NOMO-1 (cell line): ENCODE measurements at regions not wholly inside any gene's neighbourhood (a gene's known extent, or its start where the extent isn't known, plus 50 kb on each side); places are given as distances from the start of the nearest gene placed in this dataset.

Experiments used
- DNase-seq, 2 experiments: peaks; one replicate each; lab custom pipeline; 2025; ENCODE audit not compliant: unreplicated experiment in 2 of 2; lab: John Stamatoyannopoulos, UW

DNA sequence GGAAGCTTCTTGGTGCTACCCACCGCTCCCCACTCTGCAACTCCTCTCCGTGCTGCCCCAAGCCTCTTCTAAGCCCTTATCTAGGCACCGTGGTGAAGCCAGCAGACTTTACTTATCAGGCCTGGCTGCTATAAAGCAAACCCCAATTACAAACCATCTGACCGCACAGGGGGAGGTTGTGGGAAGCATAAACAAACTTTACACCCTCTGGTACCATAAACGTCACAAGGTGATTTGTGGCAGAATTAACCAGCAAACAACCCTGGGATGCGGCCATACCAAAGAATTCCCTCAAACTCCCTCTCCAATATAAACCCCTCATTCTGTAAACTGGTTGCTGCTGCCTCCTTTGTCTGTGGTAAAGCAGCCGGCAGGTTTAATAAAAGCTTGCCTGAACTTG, 55.2 kb downstream of the MAGEC2 start:
- no peak for DNase-seq

DNA sequence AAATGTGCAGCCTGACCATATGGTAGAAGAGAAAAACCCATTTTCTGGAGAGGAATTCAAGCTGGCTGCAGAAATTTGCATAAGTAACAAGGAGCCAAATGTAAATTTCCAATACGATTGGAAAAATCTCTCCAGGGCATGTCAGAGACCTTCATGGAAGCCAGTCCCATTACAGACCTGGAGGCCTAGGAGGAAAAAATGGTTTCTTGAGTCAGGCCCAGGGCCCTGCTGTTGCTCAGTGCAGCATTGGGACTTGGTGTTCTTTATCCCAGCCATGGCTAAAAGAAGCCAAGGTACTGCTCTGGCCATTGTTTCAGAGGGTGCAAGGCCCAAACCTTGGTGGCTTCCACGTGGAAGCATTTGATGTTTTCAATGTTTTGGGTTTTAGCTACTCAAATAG, 70.6 kb downstream of the MAGEC2 start:
- DNase-seq = no peak

DNA sequence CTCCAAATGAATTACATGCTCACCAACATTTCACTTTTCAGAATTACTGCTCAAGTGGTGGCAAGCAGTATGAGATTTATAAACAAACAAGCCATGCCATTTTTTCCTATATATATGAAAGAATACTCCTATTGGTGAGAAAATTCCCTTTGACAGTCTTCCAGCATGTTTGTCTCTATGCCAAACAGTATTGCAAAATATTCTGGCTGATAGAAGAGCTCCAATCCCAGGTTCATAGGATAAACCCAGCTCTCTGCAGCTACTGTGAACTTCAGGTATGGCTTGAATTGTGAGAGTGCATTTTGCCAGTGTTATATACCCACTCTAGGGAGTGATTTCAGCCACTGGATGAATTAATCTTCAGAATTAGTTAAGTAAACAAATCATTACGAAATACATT, 108.8 kb downstream of the MAGEC2 start:
- DNase-seq = no peak

DNA sequence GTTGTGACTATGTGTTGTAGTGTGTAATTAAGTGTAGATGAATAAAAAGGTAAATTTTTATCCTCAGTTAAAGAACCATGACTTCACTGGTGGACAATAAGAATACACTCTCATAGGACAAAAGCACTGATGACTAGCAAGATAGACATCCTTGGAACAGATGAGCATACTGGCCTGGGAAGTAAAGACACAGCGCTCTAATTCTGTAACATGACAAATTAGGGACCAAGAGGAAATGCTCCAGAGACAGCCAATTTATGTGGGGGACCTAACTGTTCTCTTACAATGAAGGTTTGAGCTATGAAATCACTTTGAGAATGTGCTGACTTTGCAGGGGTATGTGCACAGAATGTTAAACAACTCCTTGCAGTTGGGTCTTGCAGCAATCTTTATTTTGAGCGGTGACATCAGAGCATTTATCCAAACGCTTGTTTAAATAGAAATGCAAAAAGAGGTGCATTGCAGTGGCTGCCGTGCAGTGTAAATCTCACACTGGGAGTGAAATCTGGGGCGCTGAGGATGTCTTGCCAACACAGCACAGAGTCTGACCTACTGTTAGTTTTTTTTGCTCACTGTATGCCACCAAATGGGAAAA, 109.3 kb downstream of the MAGEC2 start:
- DNase-seq = no peak

DNA sequence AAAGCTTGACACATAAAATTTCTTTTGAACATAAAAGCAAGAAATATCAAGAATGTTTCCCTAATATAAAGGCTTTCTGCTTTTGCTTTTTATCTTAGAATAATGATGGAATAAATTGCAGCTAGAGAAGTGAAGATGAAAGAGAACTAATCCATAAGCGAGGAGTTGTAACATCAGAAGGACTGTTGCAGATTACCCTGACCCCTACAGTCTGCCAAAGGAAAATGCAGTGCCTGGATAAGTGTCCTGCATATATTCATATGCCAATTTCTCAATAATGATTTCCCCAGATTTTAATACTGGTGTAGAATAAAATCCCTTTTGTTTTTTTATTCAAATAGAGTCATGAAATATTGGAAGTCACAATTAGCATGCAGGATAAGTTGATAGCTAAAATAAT, 115.9 kb downstream of the MAGEC2 start:
- no peak for DNase-seq

DNA sequence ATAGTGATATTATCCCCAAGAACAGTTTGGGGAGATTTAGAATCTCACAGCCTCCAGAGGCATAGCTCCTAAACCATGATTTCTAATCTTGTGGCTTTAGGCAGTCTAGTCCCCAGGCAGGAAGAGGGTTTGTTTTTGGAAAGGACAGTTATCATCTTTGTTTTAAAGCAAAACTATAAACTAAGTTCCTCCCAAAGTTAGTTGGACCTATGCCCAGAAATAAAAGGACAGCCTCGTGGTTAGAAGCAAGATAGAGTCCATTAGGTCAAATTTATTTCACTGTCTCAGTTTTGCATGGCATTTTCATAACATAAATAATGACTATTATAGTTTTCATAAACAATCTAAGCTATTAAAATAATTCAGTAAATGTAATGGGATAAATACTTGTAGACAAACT, 120.5 kb downstream of the MAGEC2 start:
- no peak for DNase-seq

DNA sequence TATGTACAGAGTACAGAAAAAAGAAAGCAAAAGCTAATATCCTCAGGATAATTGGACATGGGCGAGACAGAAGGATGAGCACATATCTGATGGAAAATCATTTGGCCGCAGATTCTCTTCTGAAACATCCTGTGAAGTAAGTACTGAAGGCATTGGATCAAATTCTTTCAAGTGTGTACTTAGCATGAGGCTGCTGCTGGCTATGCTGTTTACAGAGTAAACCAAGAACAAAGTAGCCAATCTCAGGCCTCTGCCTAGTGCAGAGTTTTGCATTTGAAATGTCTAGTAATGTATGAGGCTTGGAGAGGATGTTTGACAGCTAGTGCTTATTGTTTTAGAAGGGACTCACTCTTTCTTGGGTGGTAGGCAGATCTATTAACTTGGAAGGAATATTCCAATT, 128.5 kb downstream of the MAGEC2 start:
- DNase-seq = no peak

DNA sequence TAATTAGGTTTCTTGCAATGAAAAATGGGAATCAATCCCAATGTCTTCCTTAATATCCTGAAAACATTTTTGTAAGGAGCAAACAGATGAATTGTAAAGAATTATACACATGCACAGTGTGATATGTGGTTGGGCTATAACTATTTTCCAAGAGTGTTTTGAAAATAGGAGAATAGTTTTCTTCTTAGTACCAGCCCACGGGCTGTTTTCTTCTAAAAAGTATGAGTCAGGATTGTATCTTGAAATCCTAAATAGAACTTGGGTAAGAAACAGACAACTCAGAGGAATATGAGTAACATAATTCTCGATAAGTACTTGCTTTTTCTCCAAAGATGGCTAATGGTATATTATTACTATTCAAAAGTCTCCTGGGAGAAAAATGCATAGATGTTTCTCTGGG, 136.7 kb downstream of the MAGEC2 start:
- DNase-seq = no peak

DNA sequence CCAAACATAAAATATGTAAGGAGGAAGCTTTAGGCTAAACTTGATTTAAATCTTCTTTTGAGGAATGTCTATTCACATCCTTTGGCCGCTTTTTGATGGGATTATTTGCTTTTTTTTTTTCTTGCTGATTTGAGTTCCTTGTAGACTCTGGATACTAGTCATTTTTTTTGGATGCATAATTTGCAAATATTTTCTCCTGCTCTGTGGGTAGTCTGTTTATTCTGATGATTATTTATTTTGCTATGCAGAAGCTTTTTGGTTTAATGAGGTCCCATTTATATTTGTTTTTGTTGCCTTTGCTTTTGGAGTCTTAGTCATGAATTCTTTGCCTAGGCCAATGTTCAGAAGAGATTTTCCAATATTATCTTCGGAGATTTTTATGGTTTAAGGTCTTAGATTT, 144.9 kb downstream of the MAGEC2 start:
- DNase-seq = no peak

DNA sequence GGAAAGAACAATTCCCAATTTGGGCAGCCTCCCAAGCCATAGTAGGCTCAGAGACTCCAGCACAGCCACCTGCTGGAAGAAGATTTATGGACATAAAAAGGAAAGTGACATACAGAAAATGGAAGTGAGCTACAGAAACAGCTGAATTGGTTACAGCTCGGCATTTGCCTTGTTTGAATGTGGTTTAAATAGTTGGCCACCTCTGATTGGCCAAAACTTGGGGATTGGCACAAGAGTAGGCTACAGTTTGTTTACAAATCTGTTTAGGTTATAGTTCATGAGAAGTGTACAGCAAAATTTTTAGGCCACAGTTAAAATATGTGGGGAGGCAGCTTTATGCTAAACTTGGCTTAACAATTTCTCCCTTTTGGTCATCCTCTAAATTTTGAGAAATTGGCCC, 150.4 kb downstream of the MAGEC1 start:
- no peak for DNase-seq

DNA sequence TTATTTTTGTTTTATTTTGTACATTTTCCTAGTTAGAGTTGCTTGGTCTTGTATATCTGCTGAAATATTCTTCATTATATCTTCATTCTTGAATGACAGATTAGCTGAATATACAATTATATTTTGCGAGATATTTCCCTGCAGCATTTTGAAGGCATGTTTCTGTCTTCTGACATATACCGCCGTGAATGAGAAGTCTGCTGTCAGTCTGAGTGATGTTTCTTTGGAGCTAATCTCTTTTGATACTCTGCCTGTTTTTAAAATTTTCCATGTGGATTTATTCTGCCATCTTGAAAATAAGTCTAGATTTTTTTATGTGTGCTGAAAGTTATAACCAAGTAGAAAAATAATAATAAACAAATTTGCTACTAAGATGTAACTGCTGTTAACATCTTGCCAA, 148.5 kb downstream of the MAGEC1 start:
- no peak for DNase-seq

DNA sequence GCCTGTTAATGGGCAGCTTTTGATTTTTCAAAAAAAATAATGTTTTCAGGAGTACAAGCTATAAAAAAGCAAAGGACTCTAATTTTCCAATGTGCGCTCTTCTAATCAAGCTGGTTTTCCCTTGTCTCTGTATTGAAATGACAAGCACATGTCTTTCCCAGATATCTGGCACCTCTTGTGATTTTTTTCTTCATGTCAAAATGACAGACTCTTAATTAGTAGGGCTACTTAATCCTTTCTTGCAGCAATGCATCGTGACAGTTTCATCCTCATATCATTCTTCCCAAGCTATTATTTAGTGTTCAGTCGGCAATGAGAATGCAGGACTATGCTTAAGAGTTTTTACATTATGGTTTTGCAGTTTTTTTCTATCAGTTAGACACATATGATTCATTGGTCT, 139.5 kb downstream of the MAGEC1 start:
- DNase-seq = no peak

DNA sequence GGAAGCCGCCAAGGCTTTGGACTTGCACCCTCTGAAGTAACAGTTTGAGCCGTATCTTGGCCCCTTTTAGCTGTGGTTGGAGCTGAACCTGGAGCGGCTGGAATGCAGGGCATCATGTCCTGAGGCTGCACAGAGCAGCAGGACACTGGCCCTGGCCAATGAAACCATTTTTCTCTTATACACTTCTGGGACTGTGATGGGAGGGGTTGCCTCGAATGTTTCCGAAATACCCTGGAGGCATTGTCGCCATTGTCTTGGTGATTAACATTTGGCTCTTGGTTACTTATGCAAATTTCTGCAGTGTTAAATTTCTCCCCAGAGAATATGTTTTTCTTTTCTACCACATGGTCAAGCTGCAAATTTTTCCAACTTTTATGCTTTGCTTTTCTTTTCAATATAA, 137.2 kb downstream of the MAGEC1 start:
- no peak for DNase-seq

DNA sequence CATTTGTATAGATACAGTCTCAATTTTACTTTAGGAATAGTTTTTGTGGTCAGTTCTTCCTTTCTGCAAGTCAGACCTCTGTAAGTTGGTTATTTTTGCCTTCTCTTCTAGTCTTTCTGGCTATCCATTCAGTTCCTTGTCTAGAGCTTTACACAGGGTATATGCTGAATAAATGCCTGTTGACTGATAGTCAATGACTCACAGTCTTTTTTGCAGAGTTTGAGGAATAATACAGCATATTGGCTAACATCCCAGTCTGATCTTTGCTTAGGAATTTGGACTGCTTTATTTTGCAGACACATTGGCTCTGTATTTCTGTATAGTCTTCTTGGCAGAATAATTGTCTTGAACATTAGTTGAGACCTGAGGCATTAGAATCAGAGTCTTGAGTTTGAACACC, 132.4 kb downstream of the MAGEC1 start:
- DNase-seq = no peak

DNA sequence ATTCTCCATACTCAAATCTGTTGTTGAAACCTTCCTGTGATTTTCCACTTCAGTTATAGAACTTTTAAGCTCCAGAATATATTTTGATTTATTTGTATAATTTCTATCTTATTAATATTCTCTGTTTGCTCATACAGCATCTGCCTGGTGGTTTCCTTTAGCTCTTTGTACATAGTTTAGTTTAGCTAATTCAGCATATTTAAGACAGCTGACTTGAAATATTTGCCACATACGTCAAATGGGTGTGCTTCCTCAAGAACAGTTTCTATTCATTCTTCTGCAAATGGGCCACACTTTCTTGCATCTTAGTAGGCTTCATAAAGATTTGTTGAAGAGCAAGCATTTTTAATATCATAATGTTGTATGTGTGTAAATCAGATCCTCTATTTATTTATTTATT, 101.8 kb downstream of the MAGEC1 start:
- no peak for DNase-seq

DNA sequence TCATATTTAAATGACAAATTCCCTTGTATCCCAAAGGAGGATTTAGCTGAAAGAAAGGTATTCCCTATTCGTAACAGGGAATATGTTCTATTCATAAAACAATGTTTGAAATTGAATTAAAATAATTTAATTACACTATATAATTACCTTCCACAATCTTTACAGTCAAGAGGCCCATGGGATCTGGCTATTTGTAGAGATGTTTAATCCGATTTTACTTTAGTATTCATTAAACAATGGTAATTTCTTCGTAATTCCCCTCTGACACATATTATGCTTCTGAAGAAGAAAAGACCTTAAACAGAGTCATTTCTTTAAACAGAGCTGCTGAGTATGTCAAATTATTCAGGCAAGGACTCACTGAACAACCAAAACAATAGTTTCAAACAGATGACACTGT, 98.8 kb downstream of the MAGEC1 start:
- peak in 1 of 2 experiments; percentile 0 for DNase-seq

DNA sequence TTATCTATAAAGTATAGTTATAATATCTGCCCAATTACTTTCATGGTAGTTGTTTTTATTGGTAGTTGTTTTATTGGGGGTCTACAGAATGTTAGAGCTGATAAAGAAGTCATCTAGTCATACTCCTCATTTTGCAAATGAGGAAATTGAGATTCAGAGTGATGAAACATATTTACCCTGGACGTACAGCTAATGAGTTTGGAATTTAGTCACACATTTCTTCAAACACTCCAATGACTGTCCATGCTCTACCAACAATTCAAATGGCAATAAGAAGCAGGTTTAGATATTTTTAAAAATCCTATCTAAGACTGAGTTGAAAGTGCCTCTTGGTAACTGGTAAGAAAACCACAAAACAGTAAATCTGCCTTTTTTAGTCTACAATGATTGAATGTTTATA, 98.2 kb downstream of the MAGEC1 start:
- DNase-seq = no peak

DNA sequence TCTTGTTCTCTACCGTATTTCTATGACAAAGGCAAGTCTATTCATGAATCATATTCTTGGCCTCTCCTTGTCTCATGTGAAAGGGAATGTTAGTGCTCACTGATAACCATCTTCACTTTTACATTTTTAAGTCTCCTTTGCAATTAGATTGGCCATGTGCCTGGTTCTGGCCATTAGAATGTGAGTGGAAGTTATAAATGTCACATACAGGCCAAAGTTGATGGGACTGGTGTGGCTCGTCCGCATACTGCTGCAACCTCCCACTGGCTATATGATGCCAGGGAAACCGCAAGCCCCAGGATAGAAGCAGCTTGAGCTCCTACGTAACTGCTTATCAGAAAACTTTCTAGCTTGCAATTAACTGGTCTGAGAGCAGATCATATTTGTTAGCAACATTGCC, 86.1 kb downstream of the MAGEC1 start:
- no peak for DNase-seq

DNA sequence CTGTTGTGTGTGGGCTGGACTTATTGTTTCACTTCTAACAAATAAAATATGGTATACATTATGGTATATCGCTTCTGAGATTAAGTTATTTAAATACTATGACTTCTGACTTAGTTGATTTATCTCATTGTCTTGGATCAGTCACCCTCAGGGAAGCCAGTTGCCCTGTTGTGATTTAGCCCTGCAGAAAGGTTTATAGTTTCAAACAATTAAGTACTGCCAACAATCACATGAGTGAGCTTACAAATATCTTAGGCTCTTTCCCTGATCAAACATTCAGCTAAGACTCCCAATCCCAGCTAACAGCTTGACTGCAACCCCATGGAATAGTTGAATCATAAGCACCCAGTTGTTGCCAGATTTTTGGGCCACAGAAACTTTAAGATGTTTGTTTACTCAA, 85.4 kb downstream of the MAGEC1 start:
- no peak for DNase-seq

DNA sequence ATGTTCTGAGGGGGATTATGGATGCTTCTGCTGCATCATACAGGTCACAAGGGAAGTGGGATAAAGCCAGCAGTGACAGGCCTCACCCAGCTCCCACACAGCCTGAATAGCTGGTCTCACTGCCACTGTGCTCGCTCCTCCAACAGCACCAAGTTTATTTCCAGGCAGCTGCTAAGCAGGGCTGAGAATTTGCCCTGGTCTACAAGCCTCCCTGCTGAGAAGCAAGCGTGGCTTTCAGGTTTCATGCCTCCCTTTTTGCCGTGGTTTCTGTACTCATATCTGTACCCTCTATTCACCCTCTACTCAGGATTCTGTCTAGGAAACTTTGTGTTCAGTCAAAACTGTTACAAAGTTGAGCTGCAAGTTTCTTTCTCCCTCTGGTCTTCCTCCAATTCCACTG, 78.6 kb downstream of the MAGEC1 start:
- no peak for DNase-seq

DNA sequence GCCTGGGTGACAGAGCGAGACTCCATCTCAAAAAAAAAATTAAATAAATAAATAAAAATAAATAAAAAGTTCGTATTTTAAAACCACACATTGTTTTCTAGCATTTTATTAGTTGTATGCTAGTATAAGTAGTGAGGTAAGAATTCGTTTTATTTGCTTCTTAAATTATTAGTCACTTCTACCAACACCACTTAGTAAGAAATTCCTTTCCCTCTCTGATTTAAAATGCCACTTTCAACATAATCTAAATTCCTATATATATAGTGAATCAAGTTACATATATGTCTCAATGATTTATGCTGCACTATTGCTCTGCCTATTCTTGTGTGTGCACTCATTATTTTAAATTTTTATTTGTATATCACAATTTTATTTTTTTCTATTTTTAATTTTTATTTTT, 72.1 kb downstream of the MAGEC1 start:
- no peak for DNase-seq

DNA sequence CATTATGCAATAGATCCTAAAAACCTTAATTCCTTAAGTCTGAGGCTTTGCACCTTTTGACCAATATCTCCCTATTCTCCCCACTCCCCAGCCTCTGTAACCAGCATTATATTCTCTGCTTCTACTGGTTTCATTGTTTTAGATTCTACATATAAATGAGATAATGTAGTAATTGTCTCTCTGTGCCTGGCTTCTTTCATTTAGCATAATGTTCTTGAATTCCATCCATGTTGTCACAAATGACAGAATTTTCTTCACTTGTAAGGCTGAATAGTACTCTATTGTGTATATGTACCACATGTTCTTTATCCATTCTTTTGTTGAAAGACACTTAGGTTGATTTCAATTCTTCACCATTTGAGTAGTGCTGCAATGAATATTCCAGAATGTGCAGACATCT, 66.0 kb downstream of the MAGEC1 start:
- no peak for DNase-seq

DNA sequence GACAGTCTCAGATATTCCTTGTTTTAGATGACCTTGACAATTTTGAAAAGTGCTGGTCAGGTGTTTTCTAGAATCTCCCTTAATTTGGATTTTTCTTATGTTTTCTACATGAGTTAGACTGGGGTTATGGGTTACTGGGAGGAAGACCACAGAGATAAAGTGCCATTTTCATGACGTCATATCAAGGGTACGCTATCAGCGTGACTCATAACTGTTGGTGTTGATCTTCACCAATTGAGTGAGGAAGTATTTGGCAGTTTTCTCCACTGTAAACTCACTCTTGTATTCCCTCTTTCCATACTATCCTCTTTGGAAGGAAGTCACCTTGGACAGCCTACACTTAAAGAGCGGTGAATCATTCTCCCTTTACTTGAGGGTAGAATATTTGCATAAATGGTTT, 56.9 kb downstream of the MAGEC1 start:
- DNase-seq = no peak
